ENCODE measurements at regions not wholly inside any gene's neighbourhood (a gene's known extent, or its start where the extent isn't known, plus 50 kb on each side); places are given as distances from the start of the nearest gene placed in this dataset.

GRCh38 chr9:36521148-36521547 is 51.5 kb upstream of the MELK start:
- no peaks in the 10 kb centered on the region for H3K27me3 ChIP-seq (ENCODE audit: control insufficient read depth in 3 of 3, insufficient read depth in 3 of 3, low read depth in 1 of 3, low read length in 3 of 3)
- H2BK5ac ChIP-seq (ENCODE audit: low read length), result no peak overlapping the region
- H3K14ac ChIP-seq (ENCODE audit: low read length), result no peak overlapping the region
- no peak overlapping the region for H3K4me2 ChIP-seq (ENCODE audit: insufficient read depth, low read length, poor library complexity, severe bottlenecking)
- H3K4me3 ChIP-seq (ENCODE audit: low read length in 2 of 2), result no peak overlapping the region
- no peak overlapping the region for H2BK12ac ChIP-seq (ENCODE audit: low read length)
- no peaks in the 10 kb centered on the region for H3K79me1 ChIP-seq (ENCODE audit: low read depth, low read length)
- H3K4me1 ChIP-seq (ENCODE audit: control insufficient read depth in 2 of 2, insufficient read depth in 1 of 2, low read depth in 1 of 2, low read length in 2 of 2), result no peaks in the 10 kb centered on the region
- H2BK120ac ChIP-seq (ENCODE audit: low read depth, low read length), result no peak overlapping the region
- DNase-seq (ENCODE audit: low spot score), result no peak
- no peak overlapping the region for H3K9ac ChIP-seq (ENCODE audit: low read depth, low read length, poor library complexity)
- H3K9me3 ChIP-seq (replicated peaks in 1 of 2; ENCODE audit: control insufficient read depth in 2 of 2, insufficient read depth in 1 of 2, low read depth in 1 of 2, low read length in 2 of 2), result no peaks in the 10 kb centered on the region
- H3K36me3 ChIP-seq (replicated peaks in 1 of 2; ENCODE audit: control insufficient read depth in 2 of 2, insufficient read depth in 2 of 2, low read length in 2 of 2), result no peaks in the 10 kb centered on the region
- no peak overlapping the region for H2BK15ac ChIP-seq (ENCODE audit: low read length)
- H4K8ac ChIP-seq (ENCODE audit: low read depth, low read length), result no peak overlapping the region
- no peak overlapping the region for H3K27ac ChIP-seq (replicated peaks; ENCODE audit: low read length)
- no peak overlapping the region for H4K91ac ChIP-seq (ENCODE audit: low read depth, low read length, poor library complexity)
- no CpG with 5 or more reads among the region's 4 CpGs for WGBS, 2 donors (ENCODE audit: extremely low coverage in 2 of 2, insufficient read length in 2 of 2, insufficient replicate concordance in 1 of 2)
- H2AK5ac ChIP-seq (ENCODE audit: low read depth, low read length), result no peak overlapping the region
- H2AFZ ChIP-seq (ENCODE audit: low read length), result no peak overlapping the region
- no peak overlapping the region for H3K4ac ChIP-seq (ENCODE audit: low read length)
- H3K23ac ChIP-seq (ENCODE audit: low read depth, low read length, poor library complexity), result no peak overlapping the region
- no peak overlapping the region for H3K18ac ChIP-seq (ENCODE audit: low read length)

- H3K36me3 ChIP-seq (replicated peaks in 1 of 2; ENCODE audit: control insufficient read depth in 2 of 2, insufficient read depth in 2 of 2, low read length in 2 of 2), result no peaks in the 10 kb centered on the region
- no peak overlapping the region for H2BK5ac ChIP-seq (ENCODE audit: low read length)
- DNase-seq (ENCODE audit: low spot score), result no peak
- no peaks in the 10 kb centered on the region for H3K79me1 ChIP-seq (ENCODE audit: low read depth, low read length)
- H3K9me3 ChIP-seq (replicated peaks in 1 of 2; ENCODE audit: control insufficient read depth in 2 of 2, insufficient read depth in 1 of 2, low read depth in 1 of 2, low read length in 2 of 2), result no peaks in the 10 kb centered on the region
- H2BK120ac ChIP-seq (ENCODE audit: low read depth, low read length), result no peak overlapping the region
- H2AK5ac ChIP-seq (ENCODE audit: low read depth, low read length), result no peak overlapping the region
- H4K91ac ChIP-seq (ENCODE audit: low read depth, low read length, poor library complexity), result no peak overlapping the region
- no peak overlapping the region for H4K8ac ChIP-seq (ENCODE audit: low read depth, low read length)
- H3K9ac ChIP-seq (ENCODE audit: low read depth, low read length, poor library complexity), result no peak overlapping the region
- H3K4ac ChIP-seq (ENCODE audit: low read length), result no peak overlapping the region
- no peaks in the 10 kb centered on the region for H3K27me3 ChIP-seq (ENCODE audit: control insufficient read depth in 3 of 3, insufficient read depth in 3 of 3, low read depth in 1 of 3, low read length in 3 of 3)
- H3K4me2 ChIP-seq (ENCODE audit: insufficient read depth, low read length, poor library complexity, severe bottlenecking), result no peak overlapping the region
- no peak overlapping the region for H3K23ac ChIP-seq (ENCODE audit: low read depth, low read length, poor library complexity)
- H2BK15ac ChIP-seq (ENCODE audit: low read length), result no peak overlapping the region
- no peak overlapping the region for H3K14ac ChIP-seq (ENCODE audit: low read length)
- H2AFZ ChIP-seq (ENCODE audit: low read length), result no peak overlapping the region
- no peak overlapping the region for H3K4me3 ChIP-seq (ENCODE audit: low read length in 2 of 2)
- H3K18ac ChIP-seq (ENCODE audit: low read length), result no peak overlapping the region
- H2BK12ac ChIP-seq (ENCODE audit: low read length), result no peak overlapping the region
- no peaks in the 10 kb centered on the region for H3K4me1 ChIP-seq (ENCODE audit: control insufficient read depth in 2 of 2, insufficient read depth in 1 of 2, low read depth in 1 of 2, low read length in 2 of 2)
- no peak overlapping the region for H3K27ac ChIP-seq (replicated peaks; ENCODE audit: low read length)
Observed at GRCh38 chr9:36517131-36517530, 55.6 kb upstream of the MELK start.

- no peak overlapping the region for H4K8ac ChIP-seq (ENCODE audit: low read depth, low read length)
- H3K4me3 ChIP-seq (ENCODE audit: low read length in 2 of 2), result no peak overlapping the region
- no peaks in the 10 kb centered on the region for H3K36me3 ChIP-seq (replicated peaks in 1 of 2; ENCODE audit: control insufficient read depth in 2 of 2, insufficient read depth in 2 of 2, low read length in 2 of 2)
- H2AK5ac ChIP-seq (ENCODE audit: low read depth, low read length), result no peak overlapping the region
- WGBS, 2 donors (ENCODE audit: extremely low coverage in 2 of 2, insufficient read length in 2 of 2, insufficient replicate concordance in 1 of 2), result no CpG with 5 or more reads among the region's 4 CpGs
- H3K4me1 ChIP-seq (ENCODE audit: control insufficient read depth in 2 of 2, insufficient read depth in 1 of 2, low read depth in 1 of 2, low read length in 2 of 2), result peaks cover 10 to 12% of the 10 kb centered on the region in 2 donors
- no peak overlapping the region for H2BK12ac ChIP-seq (ENCODE audit: low read length)
- no peak overlapping the region for H2BK5ac ChIP-seq (ENCODE audit: low read length)
- no peak overlapping the region for H3K4ac ChIP-seq (ENCODE audit: low read length)
- no peaks in the 10 kb centered on the region for H3K27me3 ChIP-seq (ENCODE audit: control insufficient read depth in 3 of 3, insufficient read depth in 3 of 3, low read depth in 1 of 3, low read length in 3 of 3)
- no peak overlapping the region for H3K9ac ChIP-seq (ENCODE audit: low read depth, low read length, poor library complexity)
- no peak overlapping the region for H4K91ac ChIP-seq (ENCODE audit: low read depth, low read length, poor library complexity)
- no peak overlapping the region for H2BK120ac ChIP-seq (ENCODE audit: low read depth, low read length)
- H3K18ac ChIP-seq (ENCODE audit: low read length), result no peak overlapping the region
- H3K4me2 ChIP-seq (ENCODE audit: insufficient read depth, low read length, poor library complexity, severe bottlenecking), result no peak overlapping the region
- no peak overlapping the region for H2BK15ac ChIP-seq (ENCODE audit: low read length)
- H3K9me3 ChIP-seq (replicated peaks in 1 of 2; ENCODE audit: control insufficient read depth in 2 of 2, insufficient read depth in 1 of 2, low read depth in 1 of 2, low read length in 2 of 2), result no peaks in the 10 kb centered on the region
- H3K79me1 ChIP-seq (ENCODE audit: low read depth, low read length), result no peaks in the 10 kb centered on the region
- DNase-seq (ENCODE audit: low spot score), result no peak
- no peak overlapping the region for H3K27ac ChIP-seq (replicated peaks; ENCODE audit: low read length)
- H3K14ac ChIP-seq (ENCODE audit: low read length), result no peak overlapping the region
- no peak overlapping the region for H3K23ac ChIP-seq (ENCODE audit: low read depth, low read length, poor library complexity)
- peak overlapping the region; percentile 11 for H2AFZ ChIP-seq (ENCODE audit: low read length)
Observed at GRCh38 chr9:36504156-36504555, 68.5 kb upstream of the MELK start.

GRCh38 chr9:36503172-36504088 is 69.3 kb upstream of the MELK start:
- Histone ChIP-seq H4K8ac (ENCODE audit: low read depth, low read length) (no peak overlapping the region), H2AFZ (ENCODE audit: low read length) (peak overlapping the region; percentile 11), H3K79me1 (ENCODE audit: low read depth, low read length) (no peaks in the 10 kb centered on the region), H3K4me2 (ENCODE audit: insufficient read depth, low read length, poor library complexity, severe bottlenecking) (no peak overlapping the region), H2BK15ac (ENCODE audit: low read length) (no peak overlapping the region), H3K18ac (ENCODE audit: low read length) (no peak overlapping the region), H3K27me3 (ENCODE audit: control insufficient read depth in 3 of 3, insufficient read depth in 3 of 3, low read depth in 1 of 3, low read length in 3 of 3) (no peaks in the 10 kb centered on the region), H3K9me3 (replicated peaks in 1 of 2; ENCODE audit: control insufficient read depth in 2 of 2, insufficient read depth in 1 of 2, low read depth in 1 of 2, low read length in 2 of 2) (no peaks in the 10 kb centered on the region), H3K27ac (replicated peaks; ENCODE audit: low read length) (no peak overlapping the region), H3K4me1 (ENCODE audit: control insufficient read depth in 2 of 2, insufficient read depth in 1 of 2, low read depth in 1 of 2, low read length in 2 of 2) (peaks cover 10 to 14% of the 10 kb centered on the region in 2 donors), H3K14ac (ENCODE audit: low read length) (no peak overlapping the region), H3K4me3 (ENCODE audit: low read length in 2 of 2) (no peak overlapping the region), H2AK5ac (ENCODE audit: low read depth, low read length) (no peak overlapping the region), H3K4ac (ENCODE audit: low read length) (no peak overlapping the region), H3K36me3 (replicated peaks in 1 of 2; ENCODE audit: control insufficient read depth in 2 of 2, insufficient read depth in 2 of 2, low read length in 2 of 2) (no peaks in the 10 kb centered on the region), H3K9ac (ENCODE audit: low read depth, low read length, poor library complexity) (no peak overlapping the region), H3K23ac (ENCODE audit: low read depth, low read length, poor library complexity) (no peak overlapping the region), H2BK120ac (ENCODE audit: low read depth, low read length) (no peak overlapping the region), H2BK5ac (ENCODE audit: low read length) (no peak overlapping the region), H2BK12ac (ENCODE audit: low read length) (no peak overlapping the region), H4K91ac (ENCODE audit: low read depth, low read length, poor library complexity) (no peak overlapping the region)
- no CpG with 5 or more reads among the region's 6 CpGs for WGBS, 2 donors (ENCODE audit: extremely low coverage in 2 of 2, insufficient read length in 2 of 2, insufficient replicate concordance in 1 of 2)
- no peak for DNase-seq (ENCODE audit: low spot score)
